ENCODE measurements at regions not wholly inside any gene's neighbourhood (a gene's known extent, or its start where the extent isn't known, plus 50 kb on each side); places are given as distances from the start of the nearest gene placed in this dataset.

GRCh38 chr17:79353548-79353947 is 257.3 kb downstream of the RBFOX3 start:
- H3K9me3 ChIP-seq: no peaks in the 10 kb centered on the region
- intact Hi-C loops (cut with DNase I): no loop called here
- TF ChIP-seq CTCF (IDR thresholded peaks at IDR 0.05): no peak
- no peak for TF ChIP-seq POLR2AphosphoS5 (IDR thresholded peaks at IDR 0.05)
- TF ChIP-seq POLR2A (IDR thresholded peaks at IDR 0.05): no peak
- H3K27me3 ChIP-seq (replicated peaks; ENCODE audit: insufficient read depth): peaks cover 3% of the 10 kb centered on the region
- H3K4me3 ChIP-seq: no peak overlapping the region
- no peak overlapping the region for H3K27ac ChIP-seq
- H3K36me3 ChIP-seq: no peaks in the 10 kb centered on the region
- no peak for DNase-seq (ENCODE audit: low spot score)
- 85% methylated on average over 14 of the region's 14 CpGs for WGBS
- H3K4me1 ChIP-seq (replicated peaks): no peaks in the 10 kb centered on the region

- H3K27ac ChIP-seq: no peak overlapping the region
- peaks cover 3% of the 10 kb centered on the region for H3K27me3 ChIP-seq (replicated peaks; ENCODE audit: insufficient read depth)
- no peaks in the 10 kb centered on the region for H3K4me1 ChIP-seq (replicated peaks)
- no peak for TF ChIP-seq CTCF (IDR thresholded peaks at IDR 0.05)
- TF ChIP-seq POLR2A (IDR thresholded peaks at IDR 0.05): no peak
- no peak for TF ChIP-seq POLR2AphosphoS5 (IDR thresholded peaks at IDR 0.05)
- intact Hi-C loops (cut with DNase I): no loop called here
- DNase-seq (ENCODE audit: low spot score): no peak
- no peaks in the 10 kb centered on the region for H3K36me3 ChIP-seq
- H3K9me3 ChIP-seq: no peaks in the 10 kb centered on the region
- 92% methylated on average over 8 of the region's 8 CpGs for WGBS
- no peak overlapping the region for H3K4me3 ChIP-seq
These were observed 257.8 kb downstream of the RBFOX3 start for GRCh38 chr17:79353016-79353415.

GRCh38 chr17:79350533-79350932 is 260.3 kb downstream of the RBFOX3 start:
- 92% methylated on average over 7 of the region's 7 CpGs for WGBS
- intact Hi-C loops (cut with DNase I): no loop called here

GRCh38 chr17:79349506-79350400 is 261.1 kb downstream of the RBFOX3 start:
- no peaks in the 10 kb centered on the region for H3K4me1 ChIP-seq (replicated peaks)
- H3K4me3 ChIP-seq: no peak overlapping the region
- peaks cover 3% of the 10 kb centered on the region for H3K27me3 ChIP-seq (replicated peaks; ENCODE audit: insufficient read depth)
- intact Hi-C loops (cut with DNase I): no loop called here
- H3K36me3 ChIP-seq: no peaks in the 10 kb centered on the region
- DNase-seq (ENCODE audit: low spot score): no peak
- WGBS: 85% methylated on average over 22 of the region's 22 CpGs
- H3K9me3 ChIP-seq: no peaks in the 10 kb centered on the region
- H3K27ac ChIP-seq: no peak overlapping the region
- no peak for TF ChIP-seq CTCF (IDR thresholded peaks at IDR 0.05)
- TF ChIP-seq POLR2AphosphoS5 (IDR thresholded peaks at IDR 0.05): no peak
- TF ChIP-seq POLR2A (IDR thresholded peaks at IDR 0.05): no peak

More at GRCh38 chr17:79350533-79350932, 260.3 kb downstream of the RBFOX3 start:
- TF ChIP-seq CTCF (IDR thresholded peaks at IDR 0.05) (no peak), POLR2A (IDR thresholded peaks at IDR 0.05) (no peak), POLR2AphosphoS5 (IDR thresholded peaks at IDR 0.05) (no peak)
- Histone ChIP-seq H3K27me3 (replicated peaks; ENCODE audit: insufficient read depth) (peaks cover 3% of the 10 kb centered on the region), H3K4me3 (no peak overlapping the region), H3K4me1 (replicated peaks) (no peaks in the 10 kb centered on the region), H3K36me3 (no peaks in the 10 kb centered on the region), H3K27ac (no peak overlapping the region), H3K9me3 (no peaks in the 10 kb centered on the region)
- DNase-seq (ENCODE audit: low spot score): no peak

- H3K4me3 ChIP-seq: no peak overlapping the region
These were observed 267.8 kb downstream of the ENGASE start for GRCh38 chr17:79342376-79342775.

More at GRCh38 chr17:79342376-79342775, 267.8 kb downstream of the ENGASE start:
- Histone ChIP-seq H3K9me3 (no peaks in the 10 kb centered on the region), H3K36me3 (no peaks in the 10 kb centered on the region), H3K27ac (no peak overlapping the region), H3K27me3 (replicated peaks; ENCODE audit: insufficient read depth) (no peaks in the 10 kb centered on the region), H3K4me1 (replicated peaks) (no peaks in the 10 kb centered on the region)
- intact Hi-C loops (cut with DNase I): no loop called here
- TF ChIP-seq CTCF (IDR thresholded peaks at IDR 0.05): no peak
- TF ChIP-seq POLR2A (IDR thresholded peaks at IDR 0.05): no peak
- no peak for TF ChIP-seq POLR2AphosphoS5 (IDR thresholded peaks at IDR 0.05)
- DNase-seq (ENCODE audit: low spot score): no peak
- 70% methylated on average over 9 of the region's 9 CpGs for WGBS

All from prostate gland (tissue), 2 donors.